ENCODE measurements at regions not wholly inside any gene's neighbourhood (a gene's known extent, or its start where the extent isn't known, plus 50 kb on each side); places are given as distances from the start of the nearest gene placed in this dataset.

DNA sequence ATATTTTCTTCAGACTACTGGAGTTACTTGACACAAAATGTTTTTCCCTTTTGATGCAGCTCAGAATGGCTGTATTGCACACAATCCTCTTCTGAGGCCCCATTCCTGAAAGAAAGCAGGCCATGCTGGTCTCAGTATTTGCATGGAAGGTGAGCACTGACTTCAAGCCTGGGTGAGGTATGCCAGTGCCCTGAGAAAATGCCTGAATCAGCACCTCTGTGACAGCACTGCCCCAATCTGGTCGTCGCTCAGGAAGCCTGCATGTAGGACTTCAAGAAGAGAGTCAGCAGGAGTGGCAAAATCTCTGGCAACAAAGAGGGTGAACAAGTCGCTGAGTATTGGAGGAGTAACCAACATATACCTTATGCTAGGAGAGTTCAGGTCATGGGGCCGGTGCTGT lies 425.2 kb upstream of the PIK3R1 start:
- TF ChIP-seq, protein P1, sequence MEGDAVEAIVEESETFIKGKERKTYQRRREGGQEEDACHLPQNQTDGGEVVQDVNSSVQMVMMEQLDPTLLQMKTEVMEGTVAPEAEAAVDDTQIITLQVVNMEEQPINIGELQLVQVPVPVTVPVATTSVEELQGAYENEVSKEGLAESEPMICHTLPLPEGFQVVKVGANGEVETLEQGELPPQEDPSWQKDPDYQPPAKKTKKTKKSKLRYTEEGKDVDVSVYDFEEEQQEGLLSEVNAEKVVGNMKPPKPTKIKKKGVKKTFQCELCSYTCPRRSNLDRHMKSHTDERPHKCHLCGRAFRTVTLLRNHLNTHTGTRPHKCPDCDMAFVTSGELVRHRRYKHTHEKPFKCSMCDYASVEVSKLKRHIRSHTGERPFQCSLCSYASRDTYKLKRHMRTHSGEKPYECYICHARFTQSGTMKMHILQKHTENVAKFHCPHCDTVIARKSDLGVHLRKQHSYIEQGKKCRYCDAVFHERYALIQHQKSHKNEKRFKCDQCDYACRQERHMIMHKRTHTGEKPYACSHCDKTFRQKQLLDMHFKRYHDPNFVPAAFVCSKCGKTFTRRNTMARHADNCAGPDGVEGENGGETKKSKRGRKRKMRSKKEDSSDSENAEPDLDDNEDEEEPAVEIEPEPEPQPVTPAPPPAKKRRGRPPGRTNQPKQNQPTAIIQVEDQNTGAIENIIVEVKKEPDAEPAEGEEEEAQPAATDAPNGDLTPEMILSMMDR (IDR thresholded peaks at IDR 0.05 in 2 of 3, conservative IDR thresholded peaks at IDR 0.05 in 1 of 3; ENCODE audit: control insufficient read depth in 2 of 3, extremely low read depth in 1 of 3, insufficient read depth in 1 of 3, low read depth in 3 of 3, low read length in 3 of 3): no peak
- TF ChIP-seq GABPA (IDR thresholded peaks at IDR 0.05; ENCODE audit: low read depth) (no peak), MEF2A (IDR thresholded peaks at IDR 0.05; ENCODE audit: insufficient read depth, low read depth, low read length) (no peak), EZH2 (IDR thresholded peaks at IDR 0.05; ENCODE audit: borderline replicate concordance, control insufficient read depth, low read depth, low read length) (no peak), NFYB (IDR thresholded peaks at IDR 0.05; ENCODE audit: insufficient read depth, low read depth, low read length) (no peak), NFYA (IDR thresholded peaks at IDR 0.05; ENCODE audit: borderline replicate concordance, low read depth, low read length) (no peak), SREBF2 (IDR thresholded peaks at IDR 0.05; ENCODE audit: low read length) (no peak), ZNF24 (IDR thresholded peaks at IDR 0.05) (no peak)
- TF ChIP-seq, protein P2, sequence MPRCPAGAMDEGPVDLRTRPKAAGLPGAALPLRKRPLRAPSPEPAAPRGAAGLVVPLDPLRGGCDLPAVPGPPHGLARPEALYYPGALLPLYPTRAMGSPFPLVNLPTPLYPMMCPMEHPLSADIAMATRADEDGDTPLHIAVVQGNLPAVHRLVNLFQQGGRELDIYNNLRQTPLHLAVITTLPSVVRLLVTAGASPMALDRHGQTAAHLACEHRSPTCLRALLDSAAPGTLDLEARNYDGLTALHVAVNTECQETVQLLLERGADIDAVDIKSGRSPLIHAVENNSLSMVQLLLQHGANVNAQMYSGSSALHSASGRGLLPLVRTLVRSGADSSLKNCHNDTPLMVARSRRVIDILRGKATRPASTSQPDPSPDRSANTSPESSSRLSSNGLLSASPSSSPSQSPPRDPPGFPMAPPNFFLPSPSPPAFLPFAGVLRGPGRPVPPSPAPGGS (IDR thresholded peaks at IDR 0.05; ENCODE audit: borderline replicate concordance, insufficient read depth, low read depth, low read length, poor library complexity, severe bottlenecking): no peak
- TF ChIP-seq, protein P3, sequence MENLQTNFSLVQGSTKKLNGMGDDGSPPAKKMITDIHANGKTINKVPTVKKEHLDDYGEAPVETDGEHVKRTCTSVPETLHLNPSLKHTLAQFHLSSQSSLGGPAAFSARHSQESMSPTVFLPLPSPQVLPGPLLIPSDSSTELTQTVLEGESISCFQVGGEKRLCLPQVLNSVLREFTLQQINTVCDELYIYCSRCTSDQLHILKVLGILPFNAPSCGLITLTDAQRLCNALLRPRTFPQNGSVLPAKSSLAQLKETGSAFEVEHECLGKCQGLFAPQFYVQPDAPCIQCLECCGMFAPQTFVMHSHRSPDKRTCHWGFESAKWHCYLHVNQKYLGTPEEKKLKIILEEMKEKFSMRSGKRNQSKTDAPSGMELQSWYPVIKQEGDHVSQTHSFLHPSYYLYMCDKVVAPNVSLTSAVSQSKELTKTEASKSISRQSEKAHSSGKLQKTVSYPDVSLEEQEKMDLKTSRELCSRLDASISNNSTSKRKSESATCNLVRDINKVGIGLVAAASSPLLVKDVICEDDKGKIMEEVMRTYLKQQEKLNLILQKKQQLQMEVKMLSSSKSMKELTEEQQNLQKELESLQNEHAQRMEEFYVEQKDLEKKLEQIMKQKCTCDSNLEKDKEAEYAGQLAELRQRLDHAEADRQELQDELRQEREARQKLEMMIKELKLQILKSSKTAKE (IDR thresholded peaks at IDR 0.05; ENCODE audit: low read depth, poor library complexity, severe bottlenecking): no peak
